H1 (cell line): ENCODE measurements at regions not wholly inside any gene's neighbourhood (a gene's known extent, or its start where the extent isn't known, plus 50 kb on each side); places are given as distances from the start of the nearest gene placed in this dataset.

Source experiments
- CTCF ChIA-PET: fragments of 300-600 bp; sonication (Branson Sonifier 250); formaldehyde crosslinking; loops from one replicate; lab custom pipeline; 2021; ENCODE audit not compliant: partially characterized antibody; lab: Charles Lee
- POLR2A ChIA-PET: fragments of 300-600 bp; sonication (Branson Sonifier 250); formaldehyde crosslinking; loops from one replicate; lab custom pipeline; 2021; ENCODE audit warnings: inconsistent platforms; ENCODE audit not compliant: partially characterized antibody; lab: Charles Lee
- DNase-seq, 2 experiments: peaks; one replicate each; pipeline versions ENCODE4 v3.0.0 to v3.0.0-alpha.2; 2010 to 2022; ENCODE audit warnings: low spot score in 2 of 2, low read depth in 1 of 2, mixed read lengths in 1 of 2
- FAIRE-seq: peaks from 2 replicates; lab custom pipeline; 2011; peaks lifted over from hg19 to GRCh38; lab: Jason Lieb, UNC
- H2AFZ ChIP-seq: 2 replicates; pipeline ENCODE4 v1.8.1; 2012; ENCODE audit warnings: low read length, inconsistent platforms
- H2AK5ac ChIP-seq: 2 replicates; pipeline ENCODE4 v1.6.1; 2013; ENCODE audit warnings: low read depth, low read length
- H2BK120ac ChIP-seq: replicated peaks from 2 replicates; pipeline ENCODE3; 2013; ENCODE audit warnings: low read depth, low read length, inconsistent platforms
- H2BK12ac ChIP-seq: 2 replicates; pipeline ENCODE4 v1.6.1; 2013; ENCODE audit warnings: low read depth, low read length
- H2BK15ac ChIP-seq: 2 replicates; pipeline ENCODE4 v1.6.1; 2013; ENCODE audit warnings: low read length
- H2BK20ac ChIP-seq: 2 replicates; pipeline ENCODE4 v1.6.1; 2013; ENCODE audit warnings: low read length
- H2BK5ac ChIP-seq: 2 replicates; pipeline ENCODE4 v1.6.1; 2013; ENCODE audit warnings: low read depth, low read length
- H3K14ac ChIP-seq: 2 replicates; pipeline ENCODE4 v1.6.1; 2013; ENCODE audit warnings: inconsistent platforms; ENCODE audit not compliant: insufficient read length
- H3K18ac ChIP-seq: 2 replicates; pipeline ENCODE4 v1.6.1; 2013; ENCODE audit warnings: low read length; ENCODE audit errors: extremely low read depth
- H3K23ac ChIP-seq: 2 replicates; pipeline ENCODE4 v1.6.1; 2013; ENCODE audit warnings: inconsistent platforms; ENCODE audit not compliant: insufficient read length
- H3K23me2 ChIP-seq: 2 replicates; pipeline ENCODE4 v1.6.1; 2013; ENCODE audit warnings: low read depth, low read length
- H3K27ac ChIP-seq: 2 replicates; pipeline ENCODE4 v1.6.1; 2011; ENCODE audit warnings: low read depth, low read length, inconsistent platforms
- H3K27me3 ChIP-seq, 4 experiments: replicated peaks in 1 of 4; 1 replicate in 1 of 4; 2 replicates in 3 of 4; pipeline versions ENCODE4 v1.6.1 to v1.8.1; 2011 to 2013; ENCODE audit warnings: low read length in 3 of 4, mild to moderate bottlenecking in 3 of 4, inconsistent platforms in 2 of 4, mixed read lengths in 2 of 4, moderate library complexity in 1 of 4; ENCODE audit not compliant: control insufficient read depth in 3 of 4, insufficient read depth in 3 of 4; ENCODE audit errors: extremely low read depth in 1 of 4
- H3K36me3 ChIP-seq, 4 experiments: 2 replicates each; pipeline versions ENCODE4 v1.6.1 to v1.8.1; 2011 to 2013; ENCODE audit warnings: mild to moderate bottlenecking in 4 of 4, low read length in 3 of 4, moderate library complexity in 2 of 4, control low read depth in 1 of 4, inconsistent platforms in 1 of 4; ENCODE audit not compliant: insufficient read depth in 4 of 4, control insufficient read depth in 2 of 4
- H3K4ac ChIP-seq: replicated peaks from 2 replicates; pipeline ENCODE3; 2013; ENCODE audit warnings: low read length, low read depth, mixed read lengths, inconsistent platforms; ENCODE audit not compliant: insufficient read length
- H3K4me1 ChIP-seq, 4 experiments: replicated peaks in 1 of 4; 1 replicate in 1 of 4; 2 replicates in 3 of 4; pipeline versions ENCODE4 v1.6.1 to v1.8.1; 2011 to 2013; ENCODE audit warnings: low read length in 3 of 4, inconsistent platforms in 2 of 4, mixed read lengths in 1 of 4; ENCODE audit not compliant: insufficient read depth in 4 of 4, control insufficient read depth in 3 of 4
- H3K4me2 ChIP-seq, 2 experiments: 2 replicates each; pipeline versions ENCODE4 v1.6.1 to v1.8.1; 2011 to 2013; ENCODE audit warnings: low read depth in 2 of 2, low read length in 2 of 2, control low read depth in 1 of 2, inconsistent platforms in 1 of 2, mild to moderate bottlenecking in 1 of 2; ENCODE audit not compliant: insufficient read depth in 1 of 2
- H3K4me3 ChIP-seq, 4 experiments: fragments of 200-600, 300-600 bp in 1 of 4; sonication (generic), shearing (Covaris generic), sonication (Bioruptor Twin) in 1 of 4; 2 replicates each; pipeline versions ENCODE4 v1.5.1 to v1.8.1; 2011 to 2016; ENCODE audit warnings: low read length in 4 of 4, low read depth in 3 of 4, control low read depth in 2 of 4, inconsistent platforms in 2 of 4, mild to moderate bottlenecking in 2 of 4, mixed read lengths in 1 of 4, moderate library complexity in 1 of 4; ENCODE audit not compliant: insufficient read depth in 2 of 4; ENCODE audit errors: extremely low read depth in 1 of 4
- H3K56ac ChIP-seq: replicated peaks from 2 replicates; pipeline ENCODE3; 2013; ENCODE audit warnings: low read depth, mild to moderate bottlenecking, mixed read lengths, low read length, inconsistent platforms; ENCODE audit not compliant: insufficient read length
- H3K79me1 ChIP-seq: 2 replicates; pipeline ENCODE4 v1.6.1; 2013; ENCODE audit warnings: low read depth, low read length, control low read depth
- H3K79me2 ChIP-seq, 2 experiments: 2 replicates each; pipeline versions ENCODE4 v1.6.1 to v1.8.1; 2012 to 2013; ENCODE audit warnings: low read length in 2 of 2, mild to moderate bottlenecking in 2 of 2, inconsistent platforms in 1 of 2; ENCODE audit not compliant: insufficient read depth in 2 of 2, control insufficient read depth in 1 of 2
- H3K9ac ChIP-seq, 4 experiments: replicated peaks in 1 of 4; 1 replicate in 1 of 4; 2 replicates in 3 of 4; pipeline versions ENCODE4 v1.6.1 to v1.8.1; 2011 to 2013; ENCODE audit warnings: low read depth in 3 of 4, low read length in 3 of 4, control low read depth in 2 of 4, mild to moderate bottlenecking in 2 of 4, moderate library complexity in 2 of 4, inconsistent platforms in 1 of 4; ENCODE audit errors: extremely low read depth in 1 of 4
- H3K9me3 ChIP-seq, 2 experiments: 2 replicates each; pipeline versions ENCODE4 v1.6.1 to v1.8.1; 2012 to 2013; ENCODE audit warnings: mild to moderate bottlenecking in 2 of 2, moderate library complexity in 2 of 2, control low read depth in 1 of 2, inconsistent platforms in 1 of 2, low read depth in 1 of 2, low read length in 1 of 2, mixed read lengths in 1 of 2; ENCODE audit not compliant: insufficient read depth in 2 of 2
- H4K20me1 ChIP-seq, 2 experiments: replicated peaks in 1 of 2; 2 replicates each; pipeline versions ENCODE3 to v1.8.1; 2011 to 2013; ENCODE audit warnings: inconsistent platforms in 2 of 2, low read length in 2 of 2, mild to moderate bottlenecking in 1 of 2; ENCODE audit not compliant: insufficient read depth in 2 of 2, control insufficient read depth in 1 of 2
- H4K5ac ChIP-seq: 2 replicates; pipeline ENCODE4 v1.6.1; 2013; ENCODE audit warnings: low read length, low read depth, mixed read lengths, inconsistent platforms; ENCODE audit not compliant: insufficient read length
- H4K8ac ChIP-seq: 2 replicates; pipeline ENCODE4 v1.8.0; 2013; ENCODE audit warnings: mild to moderate bottlenecking, moderate library complexity, low read length, inconsistent platforms; ENCODE audit not compliant: insufficient read depth; ENCODE audit errors: extremely low read depth
- H4K91ac ChIP-seq: replicated peaks from 2 replicates; pipeline ENCODE3; 2013; ENCODE audit warnings: low read length, mixed read lengths, inconsistent platforms; ENCODE audit not compliant: insufficient read length
- CHD2 ChIP-seq: IDR thresholded peaks from 2 replicates; pipeline ENCODE4 v1.6.1; 2012; ENCODE audit warnings: low read length, improper control_type of control experiment
- EGR1 ChIP-seq: IDR thresholded peaks from 2 replicates; pipeline ENCODE4 v1.6.1; 2011; ENCODE audit warnings: low read depth, low read length, borderline replicate concordance
- GTF2F1 ChIP-seq: IDR thresholded peaks from 2 replicates; pipeline ENCODE4 v1.6.1; 2012; ENCODE audit warnings: low read depth, low read length, improper control_type of control experiment, borderline replicate concordance
- HDAC2 ChIP-seq, 2 experiments: fragments of 300-600 bp in 1 of 2; sonication (generic) in 1 of 2; IDR thresholded peaks; 2 replicates each; pipeline ENCODE4 v1.6.1; 2011 to 2012; ENCODE audit warnings: low read depth in 2 of 2, low read length in 2 of 2, mild to moderate bottlenecking in 2 of 2, moderate library complexity in 2 of 2, borderline replicate concordance in 1 of 2, inconsistent platforms in 1 of 2
- JUN ChIP-seq: IDR thresholded peaks from 2 replicates; pipeline ENCODE4 v1.6.1; 2011; ENCODE audit warnings: low read depth, mild to moderate bottlenecking, improper control_type of control experiment, low read length
- JUND ChIP-seq: IDR thresholded peaks from 2 replicates; pipeline ENCODE4 v1.6.1; 2011; ENCODE audit warnings: mild to moderate bottlenecking, improper control_type of control experiment, low read length
- NANOG ChIP-seq: IDR thresholded peaks from 2 replicates; pipeline ENCODE4 v1.6.1; 2011; ENCODE audit warnings: low read length, low read depth, mild to moderate bottlenecking, inconsistent platforms; ENCODE audit not compliant: insufficient read depth, poor library complexity, severe bottlenecking
- POLR2A ChIP-seq, 2 experiments: IDR thresholded peaks; 1 replicate in 1 of 2; 2 replicates in 1 of 2; pipeline ENCODE4 v1.6.1; 2011; ENCODE audit warnings: low read depth in 2 of 2, low read length in 2 of 2, mild to moderate bottlenecking in 2 of 2; ENCODE audit errors: control extremely low read depth in 1 of 2
- SAP30 ChIP-seq: fragments of 300-600 bp; sonication (generic); IDR thresholded peaks from 2 replicates; pipeline ENCODE4 v1.7.1; 2012; ENCODE audit warnings: low read length, moderate library complexity, mild to moderate bottlenecking, inconsistent platforms; ENCODE audit not compliant: insufficient read depth, insufficient replicate concordance
- SP1 ChIP-seq: IDR thresholded peaks from 2 replicates; pipeline ENCODE4 v1.6.1; 2011; ENCODE audit warnings: low read depth, low read length
- SP2 ChIP-seq: IDR thresholded peaks from 2 replicates; pipeline ENCODE4 v1.6.1; 2012; ENCODE audit warnings: mild to moderate bottlenecking, low read length, inconsistent platforms
- SRF ChIP-seq: IDR thresholded peaks from 2 replicates; pipeline ENCODE4 v1.6.1; 2011; ENCODE audit warnings: mild to moderate bottlenecking, low read depth, low read length, moderate library complexity
- USF2 ChIP-seq: IDR thresholded peaks from 2 replicates; pipeline ENCODE4 v1.6.1; 2011; ENCODE audit warnings: low read length, improper control_type of control experiment
- ZNF274 ChIP-seq: IDR thresholded peaks from 2 replicates; pipeline ENCODE4 v1.7.0; 2012; ENCODE audit warnings: low read length, borderline replicate concordance; ENCODE audit errors: extremely low read depth
- WGBS, 2 experiments: shearing (Covaris generic) in 1 of 2; methylation state at CpG; one replicate each; pipeline versions ENCODE4 v1.1.6 to v1.1.7; 2013 to 2015; ENCODE audit warnings: low lambda C conversion rate in 2 of 2, mixed read lengths in 2 of 2, inconsistent platforms in 1 of 2, low coverage in 1 of 2, missing lambda C conversion rate in 1 of 2; ENCODE audit not compliant: insufficient replicate concordance in 2 of 2, insufficient coverage in 1 of 2, insufficient read length in 1 of 2; ENCODE audit errors: extremely low coverage in 1 of 2, missing lambda C conversion rate in 1 of 2; 5-methylcytosine and 5-hydroxymethylcytosine counted together

- Histone ChIP-seq H4K8ac (no peak overlapping the region), H2BK120ac (no peak overlapping the region), H2BK20ac (no peak overlapping the region), H3K27me3 (no peaks in the 10 kb centered on the region), H3K14ac (no peak overlapping the region), H3K4me3 (no peak overlapping the region), H3K36me3 (no peaks in the 10 kb centered on the region), H3K56ac (no peak overlapping the region), H3K23me2 (no peaks in the 10 kb centered on the region), H3K18ac (no peak overlapping the region), H2BK15ac (no peak overlapping the region), H4K91ac (no peak overlapping the region), H3K9me3 (no peaks in the 10 kb centered on the region), H3K4ac (no peak overlapping the region), H2BK5ac (no peak overlapping the region; the same call in 1 of the 2 replicates), H3K79me1 (no peaks in the 10 kb centered on the region), H3K23ac (no peak overlapping the region), H4K20me1 (no peaks in the 10 kb centered on the region), H2BK12ac (no peak overlapping the region), H4K5ac (no peak overlapping the region), H3K27ac (no peak overlapping the region), H3K9ac (no peak overlapping the region), H2AFZ (no peak overlapping the region), H3K79me2 (no peaks in the 10 kb centered on the region), H3K4me1 (no peaks in the 10 kb centered on the region), H2AK5ac (no peak overlapping the region), H3K4me2 (no peak overlapping the region)
- FAIRE-seq (no peak), DNase-seq (no peak)
- ChIA-PET POLR2A (no interaction called here), CTCF (interaction anchor here (0.6 to 1.3 kb wide), 4 partner anchors 21 to 519 kb away, joined by 3 to 6 read pairs (median 3); no protein-coding TSS in a partner anchor)
- 87% methylated on average over 1 of the region's 1 CpG; no CpG with 5 or more reads in 1 of the 2 experiments for WGBS, 2 experiments
- TF ChIP-seq JUN (no peak), GTF2F1 (no peak), EGR1 (no peak), CHD2 (no peak), NANOG (no peak), POLR2A (IDR thresholded peaks at IDR 0.05; ENCODE audit: control extremely low read depth in 1 of 2, low read depth in 2 of 2, low read length in 2 of 2) (no peak), SRF (no peak), JUND (no peak), SP2 (no peak), SAP30 (no peak), HDAC2 (IDR thresholded peaks at IDR 0.05; ENCODE audit: borderline replicate concordance in 1 of 2, low read depth in 2 of 2, low read length in 2 of 2) (no peak), SP1 (no peak), ZNF274 (no peak), USF2 (no peak)
Measured at GRCh38 chr12:74781991-74782485, 244.4 kb downstream of the ATXN7L3B start.
